Epidermal melanocyte (primary cell): ENCODE measurements at regions not wholly inside any gene's neighbourhood (a gene's known extent, or its start where the extent isn't known, plus 50 kb on each side); places are given as distances from the start of the nearest gene placed in this dataset.

Experiments used
- DNase-seq: peaks from one replicate; pipeline ENCODE4 v3.0.0; 2011; ENCODE audit warnings: low spot score; ENCODE audit not compliant: insufficient read length

GRCh38 chr9:108160706-108161355 is 671.3 kb upstream of the KLF4 start:
- no peak for DNase-seq

GRCh38 chr9:108160039-108160438 is 670.5 kb upstream of the KLF4 start:
- no peak for DNase-seq

GRCh38 chr9:108158236-108158995 is 668.8 kb upstream of the KLF4 start:
- DNase-seq: no peak

- no peak for DNase-seq
These were observed 666.9 kb upstream of the KLF4 start for GRCh38 chr9:108156270-108156998.

- no peak for DNase-seq
These were observed 663.8 kb upstream of the KLF4 start for GRCh38 chr9:108153416-108153815.

- DNase-seq: no peak
These were observed 661.4 kb upstream of the KLF4 start for GRCh38 chr9:108150736-108151586.

- no peak for DNase-seq
These were observed 659.8 kb upstream of the KLF4 start for GRCh38 chr9:108149326-108149725.

- peak; percentile 54 for DNase-seq
These were observed 653.1 kb upstream of the KLF4 start for GRCh38 chr9:108142504-108143201.

GRCh38 chr9:108142142-108142503 is 652.6 kb upstream of the KLF4 start:
- no peak for DNase-seq

GRCh38 chr9:108139900-108140299 is 650.3 kb upstream of the KLF4 start:
- no peak for DNase-seq

- no peak for DNase-seq
These were observed 648.9 kb upstream of the KLF4 start for GRCh38 chr9:108138516-108138915.

GRCh38 chr9:108136656-108137055 is 647.1 kb upstream of the KLF4 start:
- DNase-seq: no peak

GRCh38 chr9:108134486-108135128 is 645.0 kb upstream of the KLF4 start:
- DNase-seq: no peak

- DNase-seq: no peak
These were observed 644.1 kb upstream of the KLF4 start for GRCh38 chr9:108133680-108134079.

GRCh38 chr9:108133101-108133500 is 643.5 kb upstream of the KLF4 start:
- DNase-seq: no peak

GRCh38 chr9:108130905-108131304 is 641.3 kb upstream of the KLF4 start:
- DNase-seq: no peak

GRCh38 chr9:108125625-108126024 is 636.1 kb upstream of the KLF4 start:
- DNase-seq: no peak

- no peak for DNase-seq
These were observed 630.1 kb upstream of the KLF4 start for GRCh38 chr9:108119530-108120113.

- peak; percentile 28 for DNase-seq
These were observed 628.2 kb upstream of the KLF4 start for GRCh38 chr9:108117795-108118194.

GRCh38 chr9:108117306-108117705 is 627.7 kb upstream of the KLF4 start:
- DNase-seq: no peak
